WERI-Rb-1 (cell line): ENCODE measurements at regions not wholly inside any gene's neighbourhood (a gene's known extent, or its start where the extent isn't known, plus 50 kb on each side); places are given as distances from the start of the nearest gene placed in this dataset.

Experiments used
- DNase-seq: peaks from one replicate; pipeline ENCODE4 v3.0.0-alpha.2; 2020
- H3K27ac ChIP-seq: fragments of 250-450 bp; sonication (Bioruptor Pico); 2 replicates; pipeline ENCODE4 v1.5.1; 2020; ENCODE audit warnings: mild to moderate bottlenecking, moderate library complexity
- H3K27me3 ChIP-seq: fragments of 250-450 bp; sonication (Bioruptor Pico); 2 replicates; pipeline ENCODE4 v1.5.1; 2021; ENCODE audit warnings: mild to moderate bottlenecking, low read depth, moderate library complexity; ENCODE audit not compliant: insufficient read depth, severe bottlenecking
- H3K36me3 ChIP-seq: fragments of 250-450 bp; sonication (Bioruptor Pico); 2 replicates; pipeline ENCODE4 v1.5.1; 2020; ENCODE audit warnings: mild to moderate bottlenecking, moderate library complexity
- H3K4me3 ChIP-seq: 2 replicates; pipeline ENCODE4 v1.5.1; 2011; ENCODE audit warnings: low read depth, mild to moderate bottlenecking, control low read depth, low read length
- H3K9me3 ChIP-seq: fragments of 250-450 bp; sonication (Bioruptor Pico); 2 replicates; pipeline ENCODE4 v1.5.1; 2021; ENCODE audit warnings: mild to moderate bottlenecking, moderate library complexity; ENCODE audit not compliant: severe bottlenecking
- CTCF ChIP-seq: IDR thresholded peaks from 2 replicates; pipeline ENCODE4 v1.5.1; 2011; ENCODE audit warnings: low read depth, mild to moderate bottlenecking, control low read depth, inconsistent platforms, low read length

- TF ChIP-seq CTCF, result no peak
Measured at GRCh38 chr17:53659181-53659580, 163.5 kb upstream of the KIF2B start.

GRCh38 chr17:53655591-53655990, 167.1 kb upstream of the KIF2B start:
- Histone ChIP-seq H3K27me3 (no peaks in the 10 kb centered on the region), H3K9me3 (no peaks in the 10 kb centered on the region), H3K4me3 (no peak overlapping the region), H3K36me3 (no peaks in the 10 kb centered on the region), H3K27ac (no peak overlapping the region)
- no peak for TF ChIP-seq CTCF
- DNase-seq, result no peak

More at GRCh38 chr17:53659181-53659580, 163.5 kb upstream of the KIF2B start:
- H3K36me3 ChIP-seq, result no peaks in the 10 kb centered on the region
- no peaks in the 10 kb centered on the region for H3K27me3 ChIP-seq
- H3K9me3 ChIP-seq, result no peaks in the 10 kb centered on the region
- DNase-seq, result no peak
- H3K4me3 ChIP-seq, result no peak overlapping the region
- H3K27ac ChIP-seq, result no peak overlapping the region

- no peak for DNase-seq
- Histone ChIP-seq H3K27me3 (no peaks in the 10 kb centered on the region), H3K36me3 (no peaks in the 10 kb centered on the region), H3K4me3 (no peak overlapping the region), H3K27ac (no peak overlapping the region), H3K9me3 (peaks cover 2% of the 10 kb centered on the region)
- no peak for TF ChIP-seq CTCF
Measured at GRCh38 chr17:53649201-53649600, 173.5 kb upstream of the KIF2B start.

- Histone ChIP-seq H3K36me3 (no peaks in the 10 kb centered on the region), H3K27me3 (no peaks in the 10 kb centered on the region), H3K4me3 (no peak overlapping the region), H3K9me3 (peaks cover 2% of the 10 kb centered on the region), H3K27ac (no peak overlapping the region)
- no peak for DNase-seq
- no peak for TF ChIP-seq CTCF
Measured at GRCh38 chr17:53646835-53647234, 175.9 kb upstream of the KIF2B start.

GRCh38 chr17:53640808-53641207, 181.9 kb upstream of the KIF2B start:
- Histone ChIP-seq H3K4me3 (no peak overlapping the region), H3K36me3 (no peaks in the 10 kb centered on the region), H3K27ac (no peak overlapping the region), H3K27me3 (no peaks in the 10 kb centered on the region), H3K9me3 (no peaks in the 10 kb centered on the region)
- DNase-seq, result no peak
- TF ChIP-seq CTCF, result no peak

- no peaks in the 10 kb centered on the region for H3K9me3 ChIP-seq
- no peak overlapping the region for H3K4me3 ChIP-seq
- no peaks in the 10 kb centered on the region for H3K36me3 ChIP-seq
- H3K27me3 ChIP-seq, result no peaks in the 10 kb centered on the region
- DNase-seq, result no peak
- no peak for TF ChIP-seq CTCF
- H3K27ac ChIP-seq, result no peak overlapping the region
Measured at GRCh38 chr17:53635444-53635843, 187.3 kb upstream of the KIF2B start.
